SK-N-SH (cell line): ENCODE measurements at regions not wholly inside any gene's neighbourhood (a gene's known extent, or its start where the extent isn't known, plus 50 kb on each side); places are given as distances from the start of the nearest gene placed in this dataset.

Experiments
- CTCF ChIP-seq: fragments of 200-600 bp; sonication (generic); IDR thresholded peaks from 2 replicates; pipeline ENCODE4 v1.6.1; 2017; ENCODE audit warnings: antibody characterized with exemption, mild to moderate bottlenecking, moderate library complexity
- EP300 ChIP-seq, 2 experiments: IDR thresholded peaks; 2 replicates each; pipeline versions ENCODE4 v1.4.0 to v1.6.1; 2012; ENCODE audit warnings: borderline replicate concordance in 1 of 2, low read depth in 1 of 2, low read length in 1 of 2
- JUND ChIP-seq: IDR thresholded peaks from 2 replicates; pipeline ENCODE4 v1.4.0; 2012
- NFIC ChIP-seq: IDR thresholded peaks from 2 replicates; pipeline ENCODE4 v1.4.0; 2012; ENCODE audit warnings: borderline replicate concordance
- RAD21 ChIP-seq: IDR thresholded peaks from 2 replicates; pipeline ENCODE4 v1.6.1; 2012; ENCODE audit warnings: mild to moderate bottlenecking, low read length
- TAF1 ChIP-seq: IDR thresholded peaks from 2 replicates; pipeline ENCODE4 v1.6.1; 2012; ENCODE audit warnings: low read depth, mild to moderate bottlenecking, low read length, moderate library complexity, borderline replicate concordance
- TEAD4 ChIP-seq: IDR thresholded peaks from 2 replicates; pipeline ENCODE4 v1.4.0; 2012; ENCODE audit warnings: mild to moderate bottlenecking, borderline replicate concordance; ENCODE audit not compliant: insufficient read depth

- no peak for TF ChIP-seq CTCF
- no peak for TF ChIP-seq RAD21
- no peak for TF ChIP-seq NFIC
- no peak for TF ChIP-seq EP300 (IDR thresholded peaks at IDR 0.05; ENCODE audit: borderline replicate concordance in 1 of 2, low read depth in 1 of 2, low read length in 1 of 2)
- no peak for TF ChIP-seq JUND
- TF ChIP-seq TAF1, result no peak
- no peak for TF ChIP-seq TEAD4
Observed at GRCh38 chr3:165532851-165533250, 304.4 kb downstream of the BCHE start.
